ENCODE measurements at regions not wholly inside any gene's neighbourhood (a gene's known extent, or its start where the extent isn't known, plus 50 kb on each side); places are given as distances from the start of the nearest gene placed in this dataset.

- Histone ChIP-seq H3K36me3 (ENCODE audit: low read depth, low read length) (no peaks in the 10 kb centered on the region), H3K4me2 (ENCODE audit: low read length) (no peak overlapping the region), H3F3A (ENCODE audit: low read length, unreplicated experiment) (no peaks in the 10 kb centered on the region), H4K20me1 (ENCODE audit: low read length) (no peaks in the 10 kb centered on the region), H3K27me3 (ENCODE audit: low read length) (peaks cover 41% of the 10 kb centered on the region), H3K9me3 (ENCODE audit: low read length) (no peaks in the 10 kb centered on the region), H3K79me2 (ENCODE audit: low read length) (no peaks in the 10 kb centered on the region), H3K4me3 (ENCODE audit: low read length) (no peak overlapping the region), H2AFZ (ENCODE audit: low read length) (no peak overlapping the region), H3K9ac (ENCODE audit: low read length) (no peak overlapping the region), H3K9me2 (replicated peaks; ENCODE audit: low read length) (no peaks in the 10 kb centered on the region), H3K27ac (ENCODE audit: low read length) (no peak overlapping the region), H3K4me1 (ENCODE audit: insufficient read depth, low read length) (no peaks in the 10 kb centered on the region)
- TF ChIP-seq EZH2 (IDR thresholded peaks at IDR 0.05; ENCODE audit: low read length, unreplicated experiment) = no peak
- TF ChIP-seq CTCF (conservative IDR thresholded peaks at IDR 0.05; ENCODE audit: low read depth, low read length) = no peak
- TF ChIP-seq EZH2phosphoT487 (IDR thresholded peaks at IDR 0.05; ENCODE audit: borderline replicate concordance, low read length) = no peak
- DNase-seq (no peak), ATAC-seq (no peak)
- ChIA-PET CTCF (no interaction called here), POLR2A (ENCODE audit: unreplicated experiment) (no interaction called here)
- intact Hi-C loops (cut with micrococcal nuclease) = no loop called here
- BruUV-seq (replicated peaks) = no TSS peak
Observed at GRCh38 chr10:23693501-23693901, 254.6 kb downstream of the OTUD1 start.

- Histone ChIP-seq H3F3A (ENCODE audit: low read length, unreplicated experiment) (no peaks in the 10 kb centered on the region), H2AFZ (ENCODE audit: low read length) (no peak overlapping the region), H3K9ac (ENCODE audit: low read length) (no peak overlapping the region), H3K4me3 (ENCODE audit: low read length) (no peak overlapping the region), H3K9me3 (ENCODE audit: low read length) (no peaks in the 10 kb centered on the region), H3K79me2 (ENCODE audit: low read length) (no peaks in the 10 kb centered on the region), H3K4me1 (ENCODE audit: insufficient read depth, low read length) (no peaks in the 10 kb centered on the region), H3K4me2 (ENCODE audit: low read length) (no peak overlapping the region), H3K27me3 (ENCODE audit: low read length) (peaks cover 38% of the 10 kb centered on the region), H3K27ac (ENCODE audit: low read length) (no peak overlapping the region), H3K9me2 (replicated peaks; ENCODE audit: low read length) (no peaks in the 10 kb centered on the region), H3K36me3 (ENCODE audit: low read depth, low read length) (no peaks in the 10 kb centered on the region), H4K20me1 (ENCODE audit: low read length) (no peaks in the 10 kb centered on the region)
- no peak for DNase-seq
- no peak for ATAC-seq
- intact Hi-C loops (cut with micrococcal nuclease) = no loop called here
- BruUV-seq (replicated peaks) = no TSS peak
- ChIA-PET POLR2A (ENCODE audit: unreplicated experiment) (no interaction called here), CTCF (no interaction called here)
- TF ChIP-seq EZH2phosphoT487 (IDR thresholded peaks at IDR 0.05; ENCODE audit: borderline replicate concordance, low read length) = no peak
Observed at GRCh38 chr10:23693925-23694324, 255.1 kb downstream of the OTUD1 start.

- ChIA-PET POLR2A (ENCODE audit: unreplicated experiment) (no interaction called here), CTCF (no interaction called here)
- no peak for ATAC-seq
- no peak overlapping the region for H3K9ac ChIP-seq (ENCODE audit: low read length)
- DNase-seq = no peak
- no peaks in the 10 kb centered on the region for H3K79me2 ChIP-seq (ENCODE audit: low read length)
- H3K9me3 ChIP-seq (ENCODE audit: low read length) = no peaks in the 10 kb centered on the region
- H3K9me2 ChIP-seq (replicated peaks; ENCODE audit: low read length) = no peaks in the 10 kb centered on the region
- H3F3A ChIP-seq (ENCODE audit: low read length, unreplicated experiment) = no peaks in the 10 kb centered on the region
- no TSS peak for BruUV-seq (replicated peaks)
- no peaks in the 10 kb centered on the region for H3K4me1 ChIP-seq (ENCODE audit: insufficient read depth, low read length)
- no peak overlapping the region for H3K4me2 ChIP-seq (ENCODE audit: low read length)
- intact Hi-C loops (cut with micrococcal nuclease) = no loop called here
- H3K27ac ChIP-seq (ENCODE audit: low read length) = no peak overlapping the region
- no peaks in the 10 kb centered on the region for H4K20me1 ChIP-seq (ENCODE audit: low read length)
- no peak overlapping the region for H2AFZ ChIP-seq (ENCODE audit: low read length)
- no peaks in the 10 kb centered on the region for H3K36me3 ChIP-seq (ENCODE audit: low read depth, low read length)
- no peak overlapping the region for H3K4me3 ChIP-seq (ENCODE audit: low read length)
- peaks cover 38% of the 10 kb centered on the region for H3K27me3 ChIP-seq (ENCODE audit: low read length)
- TF ChIP-seq CTCF (conservative IDR thresholded peaks at IDR 0.05; ENCODE audit: low read depth, low read length) (no peak), EZH2 (IDR thresholded peaks at IDR 0.05; ENCODE audit: low read length, unreplicated experiment) (no peak)
Observed at GRCh38 chr10:23694446-23694920, 255.6 kb downstream of the OTUD1 start.
